HG03378 (cell line): ENCODE measurements at regions not wholly inside any gene's neighbourhood (a gene's known extent, or its start where the extent isn't known, plus 50 kb on each side); places are given as distances from the start of the nearest gene placed in this dataset.
"Not testable (repeated sequence)": the region's sequence is repeated elsewhere in the genome, so short reads cannot be mapped to it uniquely, and the experiment has no call there.

ENCODE experiments used
- ATAC-seq: cut with Tn5 transposase; IDR thresholded peaks from one replicate; pipeline ENCODE4 v1.9.1; 2021; ENCODE audit warnings: mild to moderate bottlenecking, moderate library complexity; ENCODE audit not compliant: unreplicated experiment

- ATAC-seq, result no peak
Measured at GRCh38 chr1:228938537-228938901, 203.2 kb downstream of the RHOU start.

GRCh38 chr1:228939001-228939691 is 203.9 kb downstream of the RHOU start:
- ATAC-seq, result no peak

GRCh38 chr1:228939881-228940392 is 204.7 kb downstream of the RHOU start:
- ATAC-seq, result no peak

- ATAC-seq, result no peak
Measured at GRCh38 chr1:228940526-228940925, 205.2 kb downstream of the RHOU start.

GRCh38 chr1:228940926-228941325 is 205.6 kb downstream of the RHOU start:
- ATAC-seq, result no peak

GRCh38 chr1:228941666-228942065 is 206.4 kb downstream of the RHOU start:
- no peak for ATAC-seq

GRCh38 chr1:228943436-228943835 is 208.2 kb downstream of the RHOU start:
- no peak for ATAC-seq

- ATAC-seq, result no peak
Measured at GRCh38 chr1:228944296-228944695, 209.0 kb downstream of the RHOU start.

- no peak for ATAC-seq
Measured at GRCh38 chr1:228944935-228945371, 209.7 kb downstream of the RHOU start.

GRCh38 chr1:228945885-228946284 is 210.6 kb downstream of the RHOU start:
- ATAC-seq, result no peak

- not testable (repeated sequence) for ATAC-seq
Measured at GRCh38 chr1:228949617-228950016, 214.3 kb downstream of the RHOU start.

- ATAC-seq, result no peak
Measured at GRCh38 chr1:228953207-228953606, 217.9 kb downstream of the RHOU start.

GRCh38 chr1:228953808-228954207 is 218.5 kb downstream of the RHOU start:
- not testable (repeated sequence) for ATAC-seq

- no peak for ATAC-seq
Measured at GRCh38 chr1:228955691-228956090, 220.4 kb downstream of the RHOU start.

- ATAC-seq, result no peak
Measured at GRCh38 chr1:228956864-228957263, 221.6 kb downstream of the RHOU start.

GRCh38 chr1:228957535-228957934 is 222.3 kb downstream of the RHOU start:
- ATAC-seq, result no peak

- no peak for ATAC-seq
Measured at GRCh38 chr1:228958121-228958520, 222.8 kb downstream of the RHOU start.

GRCh38 chr1:228958741-228959140 is 223.5 kb downstream of the RHOU start:
- ATAC-seq, result no peak

- ATAC-seq, result no peak
Measured at GRCh38 chr1:228960705-228961104, 225.4 kb downstream of the RHOU start.

- no peak for ATAC-seq
Measured at GRCh38 chr1:228961511-228961910, 226.2 kb downstream of the RHOU start.

- ATAC-seq, result no peak
Measured at GRCh38 chr1:228963795-228964177, 228.5 kb downstream of the RHOU start.

- ATAC-seq, result no peak
Measured at GRCh38 chr1:228964178-228965089, 229.2 kb downstream of the RHOU start.
